Muscle of leg (tissue), 3 donors: ENCODE measurements at regions not wholly inside any gene's neighbourhood (a gene's known extent, or its start where the extent isn't known, plus 50 kb on each side); places are given as distances from the start of the nearest gene placed in this dataset.
"Not testable (repeated sequence)": the region's sequence is repeated elsewhere in the genome, so short reads cannot be mapped to it uniquely, and the experiment has no call there.

Experiments
- DNase-seq: peaks from one replicate; pipeline ENCODE4 v3.0.0; 2013
- H3K27ac ChIP-seq: one replicate; pipeline ENCODE4 v1.5.1; 2013; ENCODE audit warnings: mild to moderate bottlenecking, low read length, control low read depth
- H3K27me3 ChIP-seq: one replicate; pipeline ENCODE4 v1.6.1; 2013; ENCODE audit warnings: low read length; ENCODE audit not compliant: control insufficient read depth, insufficient read depth
- H3K36me3 ChIP-seq: one replicate; pipeline ENCODE4 v1.6.1; 2013; ENCODE audit warnings: low read length; ENCODE audit not compliant: control insufficient read depth, insufficient read depth
- H3K4me1 ChIP-seq: one replicate; pipeline ENCODE4 v1.6.1; 2013; ENCODE audit warnings: low read length; ENCODE audit not compliant: control insufficient read depth, insufficient read depth
- H3K4me3 ChIP-seq: one replicate; pipeline ENCODE4 v1.5.1; 2013; ENCODE audit warnings: low read length, control low read depth
- H3K9me3 ChIP-seq: replicated peaks from 2 replicates; pipeline ENCODE4 v1.6.1; 2013; ENCODE audit warnings: low read depth, low read length; ENCODE audit not compliant: control insufficient read depth
- WGBS: methylation state at CpG from one replicate; pipeline ENCODE4 v1.1.5; 2013; ENCODE audit warnings: missing lambda C conversion rate; ENCODE audit not compliant: insufficient coverage; 5-methylcytosine and 5-hydroxymethylcytosine counted together

- WGBS: no CpG with 5 or more reads among the region's 1 CpG
These were observed 921.0 kb upstream of the ADAMTS5 start for GRCh38 chr21:27887808-27888455.

GRCh38 chr21:27885296-27885711, 918.4 kb upstream of the ADAMTS5 start:
- peaks cover 6% of the 10 kb centered on the region for H3K9me3 ChIP-seq
- H3K4me3 ChIP-seq: no peak overlapping the region
- H3K27ac ChIP-seq: no peak overlapping the region
- no peaks in the 10 kb centered on the region for H3K36me3 ChIP-seq
- no peak for DNase-seq
- WGBS: 97% methylated on average over 19 of the region's 31 CpGs
- H3K27me3 ChIP-seq: no peaks in the 10 kb centered on the region
- H3K4me1 ChIP-seq: no peaks in the 10 kb centered on the region

More at GRCh38 chr21:27887808-27888455, 921.0 kb upstream of the ADAMTS5 start:
- not testable (repeated sequence) for H3K27me3 ChIP-seq, DNase-seq, H3K9me3 ChIP-seq, H3K36me3 ChIP-seq, H3K4me3 ChIP-seq, H3K27ac ChIP-seq, H3K4me1 ChIP-seq

GRCh38 chr21:27881331-27881730, 914.4 kb upstream of the ADAMTS5 start:
- 67% methylated on average over 2 of the region's 3 CpGs for WGBS
- DNase-seq: peak; percentile 33
- H3K9me3 ChIP-seq, H3K27me3 ChIP-seq, H3K27ac ChIP-seq, H3K4me1 ChIP-seq, H3K36me3 ChIP-seq, H3K4me3 ChIP-seq: not testable (repeated sequence)

- H3K4me3 ChIP-seq, H3K4me1 ChIP-seq, DNase-seq, H3K9me3 ChIP-seq, H3K36me3 ChIP-seq, H3K27ac ChIP-seq, H3K27me3 ChIP-seq: not testable (repeated sequence)
- no CpG with 5 or more reads among the region's 2 CpGs for WGBS
These were observed 905.5 kb upstream of the ADAMTS5 start for GRCh38 chr21:27872411-27872810.

- H3K9me3 ChIP-seq, H3K4me1 ChIP-seq, H3K27ac ChIP-seq, H3K36me3 ChIP-seq, DNase-seq, H3K27me3 ChIP-seq, H3K4me3 ChIP-seq: not testable (repeated sequence)
These were observed 903.9 kb upstream of the ADAMTS5 start for GRCh38 chr21:27870755-27871154.

- H3K36me3 ChIP-seq, H3K27ac ChIP-seq, H3K27me3 ChIP-seq, H3K9me3 ChIP-seq, H3K4me1 ChIP-seq, H3K4me3 ChIP-seq: not testable (repeated sequence)
- DNase-seq: peak; percentile 17
- WGBS: no CpG with 5 or more reads among the region's 3 CpGs
These were observed 893.5 kb upstream of the ADAMTS5 start for GRCh38 chr21:27860314-27860955.

- not testable (repeated sequence) for H3K4me1 ChIP-seq, H3K9me3 ChIP-seq, H3K27me3 ChIP-seq, DNase-seq, H3K4me3 ChIP-seq, H3K36me3 ChIP-seq, H3K27ac ChIP-seq
- no CpG with 5 or more reads among the region's 5 CpGs for WGBS
These were observed 891.4 kb upstream of the ADAMTS5 start for GRCh38 chr21:27858053-27858825.

GRCh38 chr21:27856988-27857387, 890.1 kb upstream of the ADAMTS5 start:
- no CpG with 5 or more reads among the region's 3 CpGs for whole genome bisulfite sequencing
- not testable (repeated sequence) for H3K4me1 ChIP-seq, DNase-seq, H3K27ac ChIP-seq, H3K4me3 ChIP-seq, H3K36me3 ChIP-seq, H3K9me3 ChIP-seq, H3K27me3 ChIP-seq

- H3K27me3 ChIP-seq: no peaks in the 10 kb centered on the region
- no peaks in the 10 kb centered on the region for H3K4me1 ChIP-seq
- no peaks in the 10 kb centered on the region for H3K36me3 ChIP-seq
- DNase-seq: no peak
- no peak overlapping the region for H3K27ac ChIP-seq
- no CpG with 5 or more reads among the region's 3 CpGs for WGBS
- no peak overlapping the region for H3K4me3 ChIP-seq
- peaks cover 2% of the 10 kb centered on the region for H3K9me3 ChIP-seq
These were observed 874.3 kb upstream of the ADAMTS5 start for GRCh38 chr21:27841084-27841672.

GRCh38 chr21:27840262-27840661, 873.4 kb upstream of the ADAMTS5 start:
- WGBS: no CpG with 5 or more reads among the region's 3 CpGs
- no peaks in the 10 kb centered on the region for H3K27me3 ChIP-seq
- H3K4me1 ChIP-seq: no peaks in the 10 kb centered on the region
- no peaks in the 10 kb centered on the region for H3K36me3 ChIP-seq
- H3K27ac ChIP-seq: no peak overlapping the region
- H3K9me3 ChIP-seq: peaks cover 2% of the 10 kb centered on the region
- DNase-seq: peak; percentile 30
- no peak overlapping the region for H3K4me3 ChIP-seq
